Transverse colon (tissue), 4 donors: ENCODE measurements at regions not wholly inside any gene's neighbourhood (a gene's known extent, or its start where the extent isn't known, plus 50 kb on each side); places are given as distances from the start of the nearest gene placed in this dataset.
"Not testable (repeated sequence)": the region's sequence is repeated elsewhere in the genome, so short reads cannot be mapped to it uniquely, and the experiment has no call there.

Source experiments
- DNase-seq: peaks from one replicate; pipeline ENCODE4 v3.0.0-alpha.2; 2019
- H3K27ac ChIP-seq, 4 donors: fragments of 200-600 bp; sonication (generic); 2 replicates each; pipeline ENCODE4 v1.5.1; 2016 to 2018; ENCODE audit warnings: inconsistent platforms in 4 of 4
- H3K27me3 ChIP-seq: fragments of 200-600 bp; sonication (generic); 2 replicates; pipeline ENCODE4 v1.5.1; 2017; ENCODE audit warnings: inconsistent platforms
- H3K36me3 ChIP-seq, 4 donors: fragments of 200-600 bp; sonication (generic); 2 replicates each; pipeline ENCODE4 v1.5.1; 2017 to 2019; ENCODE audit warnings: inconsistent platforms in 4 of 4
- H3K4me1 ChIP-seq, 4 donors: fragments of 200-600 bp; sonication (generic); 2 replicates each; pipeline ENCODE4 v1.5.1; 2017 to 2020; ENCODE audit warnings: inconsistent platforms in 4 of 4
- H3K4me3 ChIP-seq, 4 donors: fragments of 200-600 bp; sonication (generic); 1 replicate in 1 of 4; 2 replicates in 3 of 4; pipeline versions ENCODE4 v1.5.1 to v1.6.1; 2017 to 2019; ENCODE audit warnings: inconsistent platforms in 4 of 4
- H3K9me3 ChIP-seq, 2 donors: fragments of 200-600 bp; sonication (generic); 2 replicates each; pipeline ENCODE4 v1.5.1; 2017 to 2019; ENCODE audit warnings: inconsistent platforms in 2 of 2
- EP300 ChIP-seq: sonication (generic); formaldehyde crosslinking; IDR thresholded peaks from one replicate; pipeline ENCODE4 v1.6.1; 2017; ENCODE audit warnings: antibody characterized with exemption, low read depth
- POLR2A ChIP-seq: fragments of 450-650 bp; IDR thresholded peaks from one replicate; pipeline ENCODE4 v1.6.1; 2016; ENCODE audit warnings: antibody characterized with exemption, mild to moderate bottlenecking, moderate library complexity
- POLR2AphosphoS5 ChIP-seq, 3 donors: sonication (generic); formaldehyde crosslinking; IDR thresholded peaks; one replicate each; pipeline ENCODE4 v1.6.1; 2016; ENCODE audit warnings: antibody characterized with exemption in 3 of 3
- WGBS, 2 donors: methylation state at CpG; one replicate each; pipeline ENCODE4 v1.1.5; 2018; ENCODE audit warnings: low coverage in 1 of 2; 5-methylcytosine and 5-hydroxymethylcytosine counted together
- in situ Hi-C, 4 donors: fragments of 200-750 bp; cut with MboI; loops; one replicate each; pipeline versions ENCODE4 v1.15.0 to v1.15.1; 2017; ENCODE audit warnings: low sequenced_read_pairs in 3 of 4, low pct_ligation_motif_present in 1 of 4, low pct_unique_long_range_greater_than_20kb in 1 of 4
- intact Hi-C: fragments of 100-400 bp; cut with DNase I; formaldehyde crosslinking; loops from one replicate; pipeline ENCODE4 v1.15.1; 2023; ENCODE audit warnings: low total_unique reads
- TF ChIP-seq, protein P1 (sequence below), 5 experiments: fragments of 200-600 bp in 3 of 5; fragments of 450-650 bp in 2 of 5; sonication (generic) in 3 of 5; IDR thresholded peaks; 1 replicate in 2 of 5; 2 replicates in 3 of 5; pipeline ENCODE4 v1.5.1; 2016 to 2017; ENCODE audit warnings: antibody characterized with exemption in 5 of 5, inconsistent platforms in 3 of 5, mild to moderate bottlenecking in 2 of 5, moderate library complexity in 1 of 5

DNA sequence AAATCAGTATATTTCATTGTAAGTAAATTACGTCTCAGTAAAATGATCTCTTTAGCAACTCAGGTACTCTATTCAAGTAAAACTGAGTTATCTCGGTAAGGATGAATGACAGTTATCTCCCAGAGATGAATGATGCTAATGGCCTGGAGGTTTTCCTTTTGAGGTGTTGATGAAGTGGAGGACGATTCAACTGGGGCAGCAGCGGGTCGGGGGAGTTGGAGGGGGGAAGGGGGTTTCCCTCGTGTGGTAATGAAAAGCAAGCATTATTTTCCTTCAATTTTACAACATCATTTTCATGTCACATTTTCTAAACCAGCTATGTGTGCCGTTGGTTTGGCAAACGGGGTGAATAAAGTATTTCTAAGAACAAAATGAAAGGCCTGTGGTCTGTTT lies 92.4 kb upstream of the ATXN3L start:
- no peak for DNase-seq
- Histone ChIP-seq H3K36me3 (no peaks in the 10 kb centered on the region), H3K4me1 (no peaks in the 10 kb centered on the region), H3K4me3 (no peak overlapping the region), H3K27me3 (no peaks in the 10 kb centered on the region), H3K27ac (no peak overlapping the region), H3K9me3 (no peaks in the 10 kb centered on the region)
- intact Hi-C loops (no loop called here), in situ Hi-C loops (no loop called here)
- 49 to 50% methylated on average over 6 to 8 of the region's 8 CpGs for WGBS, 2 donors
- TF ChIP-seq POLR2A (no peak), EP300 (no peak), POLR2AphosphoS5 (IDR thresholded peaks at IDR 0.05) (no peak)
- TF ChIP-seq, protein P1, sequence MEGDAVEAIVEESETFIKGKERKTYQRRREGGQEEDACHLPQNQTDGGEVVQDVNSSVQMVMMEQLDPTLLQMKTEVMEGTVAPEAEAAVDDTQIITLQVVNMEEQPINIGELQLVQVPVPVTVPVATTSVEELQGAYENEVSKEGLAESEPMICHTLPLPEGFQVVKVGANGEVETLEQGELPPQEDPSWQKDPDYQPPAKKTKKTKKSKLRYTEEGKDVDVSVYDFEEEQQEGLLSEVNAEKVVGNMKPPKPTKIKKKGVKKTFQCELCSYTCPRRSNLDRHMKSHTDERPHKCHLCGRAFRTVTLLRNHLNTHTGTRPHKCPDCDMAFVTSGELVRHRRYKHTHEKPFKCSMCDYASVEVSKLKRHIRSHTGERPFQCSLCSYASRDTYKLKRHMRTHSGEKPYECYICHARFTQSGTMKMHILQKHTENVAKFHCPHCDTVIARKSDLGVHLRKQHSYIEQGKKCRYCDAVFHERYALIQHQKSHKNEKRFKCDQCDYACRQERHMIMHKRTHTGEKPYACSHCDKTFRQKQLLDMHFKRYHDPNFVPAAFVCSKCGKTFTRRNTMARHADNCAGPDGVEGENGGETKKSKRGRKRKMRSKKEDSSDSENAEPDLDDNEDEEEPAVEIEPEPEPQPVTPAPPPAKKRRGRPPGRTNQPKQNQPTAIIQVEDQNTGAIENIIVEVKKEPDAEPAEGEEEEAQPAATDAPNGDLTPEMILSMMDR (IDR thresholded peaks at IDR 0.05): no peak

DNA sequence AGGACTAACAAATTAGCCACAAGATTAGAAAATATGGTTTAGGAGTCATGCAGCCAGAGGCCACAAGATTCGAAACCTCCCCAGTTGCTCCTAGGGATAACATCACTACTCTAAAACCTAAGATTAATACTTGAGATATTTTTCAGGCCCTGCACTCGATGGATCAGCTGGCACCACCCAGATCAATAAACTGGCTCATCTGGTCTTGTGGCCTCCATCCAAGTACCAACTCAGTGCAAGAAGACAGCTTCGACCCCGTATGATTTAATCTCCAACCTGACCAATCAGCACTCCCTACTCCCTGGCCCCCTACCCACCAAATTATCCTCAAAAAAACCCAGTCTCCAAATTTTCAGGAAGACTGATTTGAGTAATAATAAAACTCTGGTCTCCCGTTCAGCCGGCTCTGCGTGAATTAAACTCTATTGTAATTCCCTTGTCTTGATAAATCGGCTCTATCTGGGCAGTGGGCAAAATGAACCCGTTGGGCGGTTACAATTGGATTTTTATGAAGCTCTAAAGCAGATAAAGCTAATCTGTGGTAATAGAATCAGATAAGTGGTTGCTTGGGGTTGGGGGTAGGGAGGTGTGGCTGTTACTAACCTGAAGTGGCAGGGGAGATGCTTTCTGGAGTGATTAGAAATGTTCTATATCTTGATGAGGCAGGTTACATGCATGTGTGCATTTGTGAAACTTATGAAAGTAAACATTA lies 91.8 kb upstream of the ATXN3L start:
- intact Hi-C loops: no loop called here
- no peak for TF ChIP-seq EP300
- TF ChIP-seq POLR2AphosphoS5 (IDR thresholded peaks at IDR 0.05): no peak
- TF ChIP-seq, protein P1 (IDR thresholded peaks at IDR 0.05): no peak
- TF ChIP-seq POLR2A: no peak
- Histone ChIP-seq H3K4me3 (no peak overlapping the region), H3K27ac (no peak overlapping the region), H3K4me1 (no peaks in the 10 kb centered on the region), H3K27me3 (no peaks in the 10 kb centered on the region), H3K9me3 (no peaks in the 10 kb centered on the region), H3K36me3 (no peaks in the 10 kb centered on the region)
- in situ Hi-C loops: no loop called here
- 74% methylated on average over 10 of the region's 10 CpGs; no CpG with 5 or more reads in 1 of the 2 donors for WGBS, 2 donors
- no peak for DNase-seq

GRCh38 chrX:13408599-13408998 lies 88.7 kb upstream of the ATXN3L start:
- H3K27me3 ChIP-seq, intact Hi-C loops, in situ Hi-C loops, H3K9me3 ChIP-seq, DNase-seq, H3K4me3 ChIP-seq, H3K4me1 ChIP-seq, H3K27ac ChIP-seq, H3K36me3 ChIP-seq: not testable (repeated sequence)
- WGBS, 2 donors: 100% methylated on average over 1 of the region's 1 CpG; no CpG with 5 or more reads in 1 of the 2 donors

DNA sequence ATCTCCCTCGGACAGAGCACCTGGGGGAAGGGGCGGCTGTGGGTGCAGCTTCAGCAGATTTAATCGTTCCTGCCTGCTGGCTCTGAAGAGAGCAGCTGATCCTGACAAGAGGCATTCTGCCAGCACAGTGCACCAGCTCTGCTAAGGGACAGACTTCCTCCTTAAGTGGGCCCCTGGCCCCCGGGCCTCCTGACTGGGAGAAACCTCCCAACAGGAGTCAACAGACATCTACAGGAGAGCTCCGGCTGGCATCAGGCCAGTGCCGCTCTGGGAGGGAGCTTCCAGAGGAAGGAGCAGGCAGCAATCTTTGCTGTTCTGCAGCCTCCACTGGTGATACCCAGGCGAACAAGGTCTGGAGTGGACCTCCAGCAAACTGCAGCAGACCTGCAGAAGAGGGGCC lies 84.9 kb upstream of the ATXN3L start:
- H3K36me3 ChIP-seq, H3K9me3 ChIP-seq, intact Hi-C loops, H3K27ac ChIP-seq, DNase-seq, in situ Hi-C loops, H3K4me3 ChIP-seq, H3K4me1 ChIP-seq, H3K27me3 ChIP-seq: not testable (repeated sequence)
- 76% methylated on average over 6 of the region's 7 CpGs; no CpG with 5 or more reads in 1 of the 2 donors for WGBS, 2 donors

GRCh38 chrX:13404364-13404763 lies 84.5 kb upstream of the ATXN3L start:
- Histone ChIP-seq H3K36me3 (no peaks in the 10 kb centered on the region), H3K27me3 (no peaks in the 10 kb centered on the region), H3K9me3 (no peaks in the 10 kb centered on the region), H3K27ac (no peak overlapping the region), H3K4me3 (no peak overlapping the region), H3K4me1 (no peaks in the 10 kb centered on the region)
- intact Hi-C loops (no loop called here), in situ Hi-C loops (no loop called here)
- TF ChIP-seq POLR2A (no peak), EP300 (no peak), POLR2AphosphoS5 (IDR thresholded peaks at IDR 0.05) (no peak)
- TF ChIP-seq, protein P1 (IDR thresholded peaks at IDR 0.05): no peak
- DNase-seq: no peak
- 84 to 100% methylated on average over 4 to 6 of the region's 6 CpGs for WGBS, 2 donors
